ENCODE measurements at regions not wholly inside any gene's neighbourhood (a gene's known extent, or its start where the extent isn't known, plus 50 kb on each side); places are given as distances from the start of the nearest gene placed in this dataset.

- TF ChIP-seq CTCF (IDR thresholded peaks at IDR 0.05; ENCODE audit: borderline replicate concordance, insufficient read depth, low read depth, low read length), result no peak
- H3K4me3 ChIP-seq (ENCODE audit: low read depth, low read length), result no peak overlapping the region
Observed at GRCh38 chr12:105754313-105754712, 384.4 kb downstream of the NUAK1 start.

- no peak for TF ChIP-seq CTCF (IDR thresholded peaks at IDR 0.05; ENCODE audit: borderline replicate concordance, insufficient read depth, low read depth, low read length)
- no peak overlapping the region for H3K4me3 ChIP-seq (ENCODE audit: low read depth, low read length)
Observed at GRCh38 chr12:105756961-105757360, 381.8 kb downstream of the NUAK1 start.

- no peak overlapping the region for H3K4me3 ChIP-seq (ENCODE audit: low read depth, low read length)
- TF ChIP-seq CTCF (IDR thresholded peaks at IDR 0.05; ENCODE audit: borderline replicate concordance, insufficient read depth, low read depth, low read length), result 0 out of 2 replicates have a peak, but pooled peaks have one; percentile 8
Observed at GRCh38 chr12:105759149-105759548, 379.6 kb downstream of the NUAK1 start.

- no peak for TF ChIP-seq CTCF (IDR thresholded peaks at IDR 0.05; ENCODE audit: borderline replicate concordance, insufficient read depth, low read depth, low read length)
- H3K4me3 ChIP-seq (ENCODE audit: low read depth, low read length), result no peak overlapping the region
Observed at GRCh38 chr12:105761075-105761474, 377.7 kb downstream of the NUAK1 start.

GRCh38 chr12:105764216-105764835 is 374.4 kb downstream of the NUAK1 start:
- H3K4me3 ChIP-seq (ENCODE audit: low read depth, low read length), result no peak overlapping the region
- no peak for TF ChIP-seq CTCF (IDR thresholded peaks at IDR 0.05; ENCODE audit: borderline replicate concordance, insufficient read depth, low read depth, low read length)

- TF ChIP-seq CTCF (IDR thresholded peaks at IDR 0.05; ENCODE audit: borderline replicate concordance, insufficient read depth, low read depth, low read length), result no peak
- no peak overlapping the region for H3K4me3 ChIP-seq (ENCODE audit: low read depth, low read length)
Observed at GRCh38 chr12:105765053-105766014, 373.4 kb downstream of the NUAK1 start.
